ENCODE measurements at regions not wholly inside any gene's neighbourhood (a gene's known extent, or its start where the extent isn't known, plus 50 kb on each side); places are given as distances from the start of the nearest gene placed in this dataset.

DNA sequence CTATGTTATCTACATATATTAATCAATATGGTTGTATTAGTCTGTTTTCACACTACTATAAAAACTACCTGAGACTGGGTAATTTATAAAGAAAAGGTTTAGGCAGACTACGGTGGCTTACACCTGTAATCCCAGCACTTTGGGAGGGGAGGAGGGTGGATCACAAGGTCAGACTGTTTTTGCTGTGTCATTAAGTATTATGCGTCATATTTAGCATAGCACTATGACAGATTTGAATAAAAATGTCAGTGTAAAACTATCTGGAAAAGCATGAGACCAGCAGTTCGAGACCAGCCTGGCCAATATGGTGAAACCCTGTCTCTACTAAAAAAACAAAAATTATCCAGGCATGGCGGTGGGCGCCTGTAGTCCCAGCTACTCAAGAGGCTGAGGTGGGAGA, 209.7 kb upstream of the ARHGAP24 start:
- Histone ChIP-seq H3K36me3 (ENCODE audit: control insufficient read depth, insufficient read depth, low read length) (no peaks in the 10 kb centered on the region), H3K4me1 (ENCODE audit: control insufficient read depth, insufficient read depth, low read length, poor library complexity, severe bottlenecking) (no peaks in the 10 kb centered on the region), H3K27ac (ENCODE audit: insufficient read depth, low read length, poor library complexity, severe bottlenecking) (no peak overlapping the region), H3K27me3 (ENCODE audit: control insufficient read depth, insufficient read depth, low read length) (no peaks in the 10 kb centered on the region), H3K9me3 (ENCODE audit: control insufficient read depth in 2 of 2, low read length in 2 of 2) (no peaks in the 10 kb centered on the region), H3K4me3 (ENCODE audit: low read depth, low read length) (no peak overlapping the region)
- no peaks in the 10 kb centered on the region for H3K27me3 Mint-ChIP-seq
- H3K27ac Mint-ChIP-seq, result no peak overlapping the region
- peaks cover 0 to 9% (median 2%) of the 10 kb centered on the region in 7 donors for H3K9me3 Mint-ChIP-seq
- no peak overlapping the region for H3K4me3 Mint-ChIP-seq
- no peaks in the 10 kb centered on the region for H3K4me1 Mint-ChIP-seq
- no peaks in the 10 kb centered on the region for H3K36me3 Mint-ChIP-seq
- ATAC-seq (ENCODE audit: low read depth in 2 of 2) (no peak), DNase-seq (no peak)

DNA sequence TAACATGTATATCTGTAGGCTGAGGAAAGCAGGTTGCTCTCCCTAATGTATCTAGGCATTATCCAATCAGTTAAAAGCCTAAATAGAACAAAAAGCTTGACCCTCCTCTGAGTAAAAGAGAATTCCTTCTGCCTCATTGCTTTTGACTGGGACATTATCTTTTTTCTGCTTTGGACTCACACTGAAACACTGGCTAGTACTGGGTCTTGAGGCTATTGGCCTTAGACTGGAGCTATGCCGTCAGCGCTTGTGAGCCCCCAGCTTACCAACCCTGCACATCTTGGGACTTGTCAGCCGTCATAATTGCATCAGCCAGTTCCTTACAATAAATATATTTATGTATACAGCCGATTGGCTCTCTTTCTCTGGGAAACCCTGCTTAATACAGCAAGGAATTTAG, 206.8 kb upstream of the ARHGAP24 start:
- Histone ChIP-seq H3K27me3 (ENCODE audit: control insufficient read depth, insufficient read depth, low read length) (no peaks in the 10 kb centered on the region), H3K4me3 (ENCODE audit: low read depth, low read length) (no peak overlapping the region), H3K27ac (ENCODE audit: insufficient read depth, low read length, poor library complexity, severe bottlenecking) (no peak overlapping the region), H3K9me3 (ENCODE audit: control insufficient read depth in 2 of 2, low read length in 2 of 2) (no peaks in the 10 kb centered on the region), H3K4me1 (ENCODE audit: control insufficient read depth, insufficient read depth, low read length, poor library complexity, severe bottlenecking) (no peaks in the 10 kb centered on the region), H3K36me3 (ENCODE audit: control insufficient read depth, insufficient read depth, low read length) (no peaks in the 10 kb centered on the region)
- DNase-seq, result no peak
- Mint-ChIP-seq H3K27ac (no peak overlapping the region), H3K9me3 (peaks cover 0 to 7% (median 3%) of the 10 kb centered on the region in 7 donors), H3K36me3 (no peaks in the 10 kb centered on the region), H3K4me1 (no peaks in the 10 kb centered on the region), H3K4me3 (no peak overlapping the region), H3K27me3 (no peaks in the 10 kb centered on the region)
- ATAC-seq (ENCODE audit: low read depth in 2 of 2), result no peak

DNA sequence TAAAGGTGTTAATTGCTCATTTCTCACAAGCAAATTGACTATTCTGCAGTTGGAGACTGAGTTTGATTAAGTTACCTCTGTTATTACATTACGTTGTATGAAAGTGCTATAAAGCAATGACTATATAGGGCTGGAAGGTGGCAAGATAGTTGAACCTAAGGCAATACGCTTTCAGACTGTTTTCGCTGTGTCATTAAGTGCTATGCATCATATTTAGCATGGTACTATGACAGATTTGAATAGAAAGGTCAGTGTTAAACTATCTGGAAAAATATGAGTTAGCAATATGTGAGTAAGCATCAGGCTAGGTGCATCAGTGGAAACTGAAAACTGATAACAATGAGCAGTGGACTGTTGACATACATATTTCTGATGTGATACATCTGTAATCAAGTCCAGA, 206.0 kb upstream of the ARHGAP24 start:
- no peak overlapping the region for H3K4me3 ChIP-seq (ENCODE audit: low read depth, low read length)
- Mint-ChIP-seq H3K4me1 (no peaks in the 10 kb centered on the region), H3K27ac (no peak overlapping the region), H3K9me3 (peaks cover under 1 to 14% (median 6%) of the 10 kb centered on the region in 7 donors), H3K27me3 (no peaks in the 10 kb centered on the region), H3K4me3 (no peak overlapping the region), H3K36me3 (no peaks in the 10 kb centered on the region)
- ATAC-seq (ENCODE audit: low read depth in 2 of 2), result no peak
- no peaks in the 10 kb centered on the region for H3K4me1 ChIP-seq (ENCODE audit: control insufficient read depth, insufficient read depth, low read length, poor library complexity, severe bottlenecking)
- H3K9me3 ChIP-seq (ENCODE audit: control insufficient read depth in 2 of 2, low read length in 2 of 2), result no peaks in the 10 kb centered on the region
- no peak overlapping the region for H3K27ac ChIP-seq (ENCODE audit: insufficient read depth, low read length, poor library complexity, severe bottlenecking)
- H3K36me3 ChIP-seq (ENCODE audit: control insufficient read depth, insufficient read depth, low read length), result no peaks in the 10 kb centered on the region
- no peaks in the 10 kb centered on the region for H3K27me3 ChIP-seq (ENCODE audit: control insufficient read depth, insufficient read depth, low read length)
- DNase-seq, result no peak

DNA sequence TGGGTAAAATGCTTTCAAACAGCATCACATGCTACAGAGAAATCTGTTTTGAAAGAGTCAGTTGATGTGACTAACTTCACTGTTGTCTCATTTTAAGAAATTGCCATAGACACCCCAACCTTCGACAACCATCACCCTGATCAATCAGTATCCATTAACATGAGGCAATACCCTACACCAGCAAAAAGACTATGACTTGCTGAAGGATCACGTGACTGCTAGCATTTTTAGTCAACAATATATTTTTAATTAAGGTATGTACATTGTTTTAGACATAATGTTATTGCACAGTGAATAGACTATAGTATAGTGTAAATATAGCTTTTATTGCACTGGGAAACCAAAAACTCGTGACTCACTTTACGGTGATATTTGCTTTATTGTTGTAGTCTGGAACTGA, 200.0 kb upstream of the ARHGAP24 start:
- ATAC-seq (ENCODE audit: low read depth in 2 of 2) (no peak), DNase-seq (no peak)
- H3K27me3 ChIP-seq (ENCODE audit: control insufficient read depth, insufficient read depth, low read length), result no peaks in the 10 kb centered on the region
- Mint-ChIP-seq H3K4me1 (no peaks in the 10 kb centered on the region), H3K4me3 (no peak overlapping the region), H3K36me3 (no peaks in the 10 kb centered on the region), H3K27ac (no peak overlapping the region), H3K9me3 (peaks cover 5 to 20% (median 7%) of the 10 kb centered on the region in 7 donors), H3K27me3 (no peaks in the 10 kb centered on the region)
- no peaks in the 10 kb centered on the region for H3K4me1 ChIP-seq (ENCODE audit: control insufficient read depth, insufficient read depth, low read length, poor library complexity, severe bottlenecking)
- no peaks in the 10 kb centered on the region for H3K9me3 ChIP-seq (ENCODE audit: control insufficient read depth in 2 of 2, low read length in 2 of 2)
- no peak overlapping the region for H3K4me3 ChIP-seq (ENCODE audit: low read depth, low read length)
- no peak overlapping the region for H3K27ac ChIP-seq (ENCODE audit: insufficient read depth, low read length, poor library complexity, severe bottlenecking)
- H3K36me3 ChIP-seq (ENCODE audit: control insufficient read depth, insufficient read depth, low read length), result no peaks in the 10 kb centered on the region

DNA sequence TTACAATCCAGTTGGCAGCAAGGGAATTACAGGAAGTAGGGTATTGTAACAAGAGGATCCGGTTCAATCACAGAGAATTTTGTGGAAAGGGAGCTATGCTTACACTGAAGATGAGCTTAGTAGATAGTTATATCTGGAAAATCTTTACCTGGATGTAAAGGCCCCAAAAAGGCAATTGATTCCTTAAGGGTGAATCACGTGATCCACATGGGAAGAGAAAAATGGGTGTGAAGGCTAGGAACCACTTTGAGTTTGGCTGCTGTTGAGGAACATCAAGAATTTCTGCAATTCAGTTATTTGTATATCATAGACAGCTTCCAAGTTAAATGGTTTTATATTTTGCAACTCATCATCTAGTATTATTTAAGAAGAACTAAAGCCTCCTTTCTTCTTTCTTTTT, 194.0 kb upstream of the ARHGAP24 start:
- Histone ChIP-seq H3K36me3 (ENCODE audit: control insufficient read depth, insufficient read depth, low read length) (no peaks in the 10 kb centered on the region), H3K4me3 (ENCODE audit: low read depth, low read length) (no peak overlapping the region), H3K27me3 (ENCODE audit: control insufficient read depth, insufficient read depth, low read length) (no peaks in the 10 kb centered on the region), H3K27ac (ENCODE audit: insufficient read depth, low read length, poor library complexity, severe bottlenecking) (no peak overlapping the region), H3K4me1 (ENCODE audit: control insufficient read depth, insufficient read depth, low read length, poor library complexity, severe bottlenecking) (no peaks in the 10 kb centered on the region), H3K9me3 (ENCODE audit: control insufficient read depth in 2 of 2, low read length in 2 of 2) (no peaks in the 10 kb centered on the region)
- H3K4me3 Mint-ChIP-seq, result no peak overlapping the region
- no peaks in the 10 kb centered on the region for H3K4me1 Mint-ChIP-seq
- H3K9me3 Mint-ChIP-seq, result peaks cover 0 to 8% (median 0%) of the 10 kb centered on the region in 7 donors
- no peaks in the 10 kb centered on the region for H3K27me3 Mint-ChIP-seq
- H3K27ac Mint-ChIP-seq, result no peak overlapping the region
- DNase-seq (no peak), ATAC-seq (ENCODE audit: low read depth in 2 of 2) (no peak)
- no peaks in the 10 kb centered on the region for H3K36me3 Mint-ChIP-seq

DNA sequence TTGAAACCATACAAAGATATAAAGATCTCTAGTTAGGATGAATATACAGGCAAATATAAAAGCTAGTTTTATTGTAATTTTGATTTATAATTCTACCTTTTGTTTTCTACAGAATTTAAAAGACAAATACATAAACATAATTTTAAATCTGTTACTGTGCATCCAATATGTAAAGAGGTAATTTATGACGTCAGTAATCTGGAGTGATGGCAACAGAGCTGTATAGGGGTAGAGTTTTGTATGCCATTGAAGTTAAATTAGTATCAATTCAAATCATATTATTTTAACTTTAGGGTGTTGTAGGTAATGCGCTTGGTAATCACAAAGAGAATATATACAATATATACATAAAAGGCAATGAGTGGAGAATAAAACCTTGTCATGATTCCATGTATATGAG, 183.7 kb upstream of the ARHGAP24 start:
- Mint-ChIP-seq H3K4me3 (no peak overlapping the region), H3K4me1 (no peaks in the 10 kb centered on the region), H3K27me3 (no peaks in the 10 kb centered on the region), H3K27ac (no peak overlapping the region), H3K9me3 (peaks cover 0 to 16% (median 0%) of the 10 kb centered on the region in 7 donors), H3K36me3 (no peaks in the 10 kb centered on the region)
- Histone ChIP-seq H3K36me3 (ENCODE audit: control insufficient read depth, insufficient read depth, low read length) (no peaks in the 10 kb centered on the region), H3K4me3 (ENCODE audit: low read depth, low read length) (no peak overlapping the region), H3K4me1 (ENCODE audit: control insufficient read depth, insufficient read depth, low read length, poor library complexity, severe bottlenecking) (no peaks in the 10 kb centered on the region), H3K27ac (ENCODE audit: insufficient read depth, low read length, poor library complexity, severe bottlenecking) (no peak overlapping the region), H3K27me3 (ENCODE audit: control insufficient read depth, insufficient read depth, low read length) (no peaks in the 10 kb centered on the region), H3K9me3 (ENCODE audit: control insufficient read depth in 2 of 2, low read length in 2 of 2) (no peaks in the 10 kb centered on the region)
- DNase-seq (no peak), ATAC-seq (ENCODE audit: low read depth in 2 of 2) (no peak)

DNA sequence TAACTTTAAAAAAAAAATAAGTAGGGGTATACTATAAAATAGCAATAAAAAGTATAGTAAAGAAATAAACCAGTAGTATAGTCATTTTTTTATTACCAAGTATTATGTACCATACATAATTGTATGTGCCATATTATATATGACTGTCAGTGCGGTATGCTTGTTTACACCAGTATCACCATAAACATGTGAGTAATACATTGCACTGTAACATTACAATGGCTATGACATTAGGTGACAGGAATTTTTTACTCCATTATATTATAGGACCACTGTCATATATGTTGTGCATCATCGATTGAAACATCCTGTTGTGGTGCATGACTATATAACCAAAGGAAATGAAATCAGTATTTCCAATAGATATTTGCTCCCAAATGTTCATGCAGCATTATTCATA, 176.9 kb upstream of the ARHGAP24 start:
- Mint-ChIP-seq H3K27ac (no peak overlapping the region), H3K4me1 (no peaks in the 10 kb centered on the region), H3K36me3 (no peaks in the 10 kb centered on the region), H3K27me3 (no peaks in the 10 kb centered on the region), H3K9me3 (peaks cover 0 to 8% (median 2%) of the 10 kb centered on the region in 7 donors), H3K4me3 (no peak overlapping the region)
- Histone ChIP-seq H3K27me3 (ENCODE audit: control insufficient read depth, insufficient read depth, low read length) (no peaks in the 10 kb centered on the region), H3K4me1 (ENCODE audit: control insufficient read depth, insufficient read depth, low read length, poor library complexity, severe bottlenecking) (no peaks in the 10 kb centered on the region), H3K9me3 (ENCODE audit: control insufficient read depth in 2 of 2, low read length in 2 of 2) (no peaks in the 10 kb centered on the region), H3K27ac (ENCODE audit: insufficient read depth, low read length, poor library complexity, severe bottlenecking) (no peak overlapping the region), H3K4me3 (ENCODE audit: low read depth, low read length) (no peak overlapping the region), H3K36me3 (ENCODE audit: control insufficient read depth, insufficient read depth, low read length) (no peaks in the 10 kb centered on the region)
- DNase-seq, result no peak
- ATAC-seq (ENCODE audit: low read depth in 2 of 2), result no peak

DNA sequence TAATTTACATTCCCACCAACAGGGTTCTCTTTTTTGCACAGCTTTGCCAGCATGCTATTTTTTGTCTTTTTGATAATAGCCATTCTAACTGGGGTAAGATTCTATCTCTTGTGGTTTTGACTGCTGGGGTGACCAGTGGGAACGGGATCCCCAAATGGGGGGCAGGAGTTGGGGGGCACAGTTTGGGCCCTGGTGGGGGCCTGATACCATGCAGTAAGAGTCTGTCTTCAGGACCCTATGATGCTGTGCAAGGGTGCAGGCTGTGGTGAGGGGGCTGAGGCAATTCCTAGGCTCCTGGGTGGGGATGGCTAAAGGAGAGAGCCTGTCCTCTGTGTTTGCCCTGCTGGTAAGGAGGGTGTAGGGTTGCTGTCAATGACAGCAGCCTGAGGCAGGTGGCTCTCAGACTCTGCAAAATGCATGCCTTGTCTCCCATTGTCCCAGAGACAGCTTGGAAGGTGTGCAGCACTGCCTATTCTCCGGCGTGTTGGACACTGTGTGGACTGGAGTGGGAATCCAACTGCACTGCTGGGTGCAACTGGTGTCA, 172.7 kb upstream of the ARHGAP24 start:
- Histone ChIP-seq H3K27ac (ENCODE audit: insufficient read depth, low read length, poor library complexity, severe bottlenecking) (no peak overlapping the region), H3K4me1 (ENCODE audit: control insufficient read depth, insufficient read depth, low read length, poor library complexity, severe bottlenecking) (no peaks in the 10 kb centered on the region), H3K36me3 (ENCODE audit: control insufficient read depth, insufficient read depth, low read length) (no peaks in the 10 kb centered on the region), H3K4me3 (ENCODE audit: low read depth, low read length) (no peak overlapping the region), H3K27me3 (ENCODE audit: control insufficient read depth, insufficient read depth, low read length) (no peaks in the 10 kb centered on the region), H3K9me3 (ENCODE audit: control insufficient read depth in 2 of 2, low read length in 2 of 2) (no peaks in the 10 kb centered on the region)
- H3K9me3 Mint-ChIP-seq, result peaks cover 0 to 7% (median 2%) of the 10 kb centered on the region in 7 donors
- no peak overlapping the region for H3K27ac Mint-ChIP-seq
- H3K4me1 Mint-ChIP-seq, result no peaks in the 10 kb centered on the region
- no peak overlapping the region for H3K4me3 Mint-ChIP-seq
- DNase-seq (no peak), ATAC-seq (ENCODE audit: low read depth in 2 of 2) (no peak)
- no peaks in the 10 kb centered on the region for H3K27me3 Mint-ChIP-seq
- H3K36me3 Mint-ChIP-seq, result no peaks in the 10 kb centered on the region

Measured in CD4-positive, CD25-positive, alpha-beta regulatory T cell (primary cell).